HCT116 (cell line): ENCODE measurements at regions not wholly inside any gene's neighbourhood (a gene's known extent, or its start where the extent isn't known, plus 50 kb on each side); places are given as distances from the start of the nearest gene placed in this dataset.

Source experiments
- ATAC-seq: fragments of 200-7000 bp; cut with Tn5 transposase; 2 replicates; pipeline ENCODE4 v1.9.1; 2020; ENCODE audit warnings: mild to moderate bottlenecking, moderate library complexity
- BruUV-seq: library from RNA; stranded (reverse); fragments of 400-500 nt; replicated peaks from 2 replicates; lab custom pipeline; 2021; lab: Mats Ljungman, UMichigan
- CTCF ChIA-PET: fragments of 300-600 bp; sonication (Branson Sonifier 250); formaldehyde crosslinking; loops from one replicate; lab custom pipeline; 2021; ENCODE audit warnings: antibody characterized with exemption; lab: Charles Lee
- POLR2A ChIA-PET: fragments of 300-600, 350-600 bp; sonication (Branson Sonifier 250); formaldehyde crosslinking; loops from one replicate; lab custom pipeline; 2021; ENCODE audit warnings: antibody characterized with exemption; lab: Charles Lee
- RAD21 ChIA-PET, 2 experiments: fragments of 300-600 bp; sonication (Branson Sonifier 250); formaldehyde crosslinking; loops; one replicate each; lab custom pipeline; 2023; ENCODE audit warnings: low total read pairs in 2 of 2; ENCODE audit not compliant: uncharacterized antibody in 2 of 2, unreplicated experiment in 2 of 2, low non-redundant PET in 1 of 2; lab: Charles Lee
- DNase-seq: peaks from one replicate; pipeline ENCODE4 v3.0.0-alpha.2; 2010; ENCODE audit warnings: low read depth, low spot score
- H2AFZ ChIP-seq: fragments of 200-600 bp; shearing (Covaris generic), sonication (generic); 2 replicates; pipeline ENCODE4 v1.6.1; 2017; ENCODE audit warnings: low read depth, mixed run types, mixed read lengths, antibody characterized with exemption, low read length; ENCODE audit not compliant: poor library complexity, severe bottlenecking
- H3K27ac ChIP-seq: 2 replicates; pipeline ENCODE4 v1.5.1; 2012; ENCODE audit warnings: low read depth, low read length
- H3K27me3 ChIP-seq: fragments of 200-600 bp; sonication (generic); 2 replicates; pipeline ENCODE4 v1.6.1; 2016; ENCODE audit warnings: mixed run types, low read length, mixed read lengths; ENCODE audit not compliant: insufficient read depth
- H3K36me3 ChIP-seq, 2 experiments: fragments of 200-500 bp in 1 of 2; fragments of 200-600 bp in 1 of 2; sonication (Bioruptor generic) in 1 of 2; sonication (generic) in 1 of 2; 2 replicates each; pipeline versions ENCODE4 v1.5.1 to v1.6.1; 2014 to 2016; ENCODE audit warnings: low read length in 2 of 2, inconsistent platforms in 1 of 2, mixed read lengths in 1 of 2, mixed run types in 1 of 2; ENCODE audit not compliant: insufficient read depth in 2 of 2, control insufficient read depth in 1 of 2
- H3K4me1 ChIP-seq, 2 experiments: fragments of 200-600 bp in 1 of 2; sonication (generic) in 1 of 2; 2 replicates each; pipeline versions ENCODE4 v1.5.1 to v1.6.1; 2012 to 2017; ENCODE audit warnings: low read length in 2 of 2, inconsistent platforms in 1 of 2, mild to moderate bottlenecking in 1 of 2, mixed read lengths in 1 of 2, mixed run types in 1 of 2, moderate library complexity in 1 of 2; ENCODE audit not compliant: insufficient read depth in 2 of 2, control insufficient read depth in 1 of 2
- H3K4me2 ChIP-seq: fragments of 200-600 bp; sonication (generic); 2 replicates; pipeline ENCODE4 v1.6.1; 2017; ENCODE audit warnings: mixed run types, low read length, mixed read lengths
- H3K4me3 ChIP-seq, 2 experiments: fragments of 200-600 bp in 1 of 2; sonication (generic) in 1 of 2; replicated peaks in 1 of 2; 2 replicates each; pipeline ENCODE4 v1.5.1; 2011 to 2016; ENCODE audit warnings: low read length in 2 of 2, control low read depth in 1 of 2, low read depth in 1 of 2, mild to moderate bottlenecking in 1 of 2, mixed read lengths in 1 of 2, mixed run types in 1 of 2
- H3K79me2 ChIP-seq: fragments of 200-600 bp; sonication (generic); 2 replicates; pipeline ENCODE4 v1.6.1; 2017; ENCODE audit warnings: mild to moderate bottlenecking, mixed run types, low read length, moderate library complexity, mixed read lengths; ENCODE audit not compliant: insufficient read depth
- H3K9ac ChIP-seq: fragments of 200-600 bp; sonication (generic); 2 replicates; pipeline ENCODE4 v1.6.1; 2016; ENCODE audit warnings: low read length, mixed read lengths
- H3K9me2 ChIP-seq: fragments of 200-600 bp; sonication (generic), shearing (Covaris generic); 2 replicates; pipeline ENCODE4 v1.6.1; 2017; ENCODE audit warnings: mixed run types, mild to moderate bottlenecking, moderate library complexity; ENCODE audit not compliant: insufficient read depth
- H3K9me3 ChIP-seq, 2 experiments: fragments of 200-500 bp in 1 of 2; fragments of 200-600 bp in 1 of 2; sonication (Bioruptor generic) in 1 of 2; sonication (generic) in 1 of 2; 2 replicates each; pipeline ENCODE4 v1.6.1; 2014 to 2017; ENCODE audit warnings: low read length in 2 of 2, mixed read lengths in 2 of 2, inconsistent platforms in 1 of 2, low read depth in 1 of 2, mild to moderate bottlenecking in 1 of 2, mixed run types in 1 of 2, moderate library complexity in 1 of 2; ENCODE audit not compliant: control insufficient read depth in 1 of 2, insufficient read depth in 1 of 2
- H4K20me1 ChIP-seq: fragments of 200-600 bp; sonication (generic), shearing (Covaris generic); 2 replicates; pipeline ENCODE4 v1.6.1; 2017; ENCODE audit warnings: mixed run types, mild to moderate bottlenecking, moderate library complexity; ENCODE audit not compliant: insufficient read depth
- ATF3 ChIP-seq: IDR thresholded peaks from 2 replicates; pipeline ENCODE4 v1.6.1; 2012
- CBX3 ChIP-seq: IDR thresholded peaks from 2 replicates; pipeline ENCODE4 v1.6.1; 2012; ENCODE audit warnings: low read depth
- CEBPB ChIP-seq: IDR thresholded peaks from 2 replicates; pipeline ENCODE4 v1.6.1; 2012; ENCODE audit warnings: low read depth
- EGR1 ChIP-seq: IDR thresholded peaks from 2 replicates; pipeline ENCODE4 v1.6.1; 2012; ENCODE audit warnings: low read depth
- EZH2 ChIP-seq: fragments of 200-600 bp; sonication (generic); IDR thresholded peaks from 2 replicates; pipeline ENCODE4 v1.6.1; 2017; ENCODE audit warnings: antibody characterized with exemption, mixed run types
- EZH2phosphoT487 ChIP-seq: fragments of 200-600 bp; IDR thresholded peaks from 2 replicates; pipeline ENCODE4 v1.6.1; 2018; ENCODE audit warnings: antibody characterized with exemption, borderline replicate concordance
- JUND ChIP-seq: IDR thresholded peaks from 2 replicates; pipeline ENCODE4 v1.6.1; 2012
- POLR2AphosphoS5 ChIP-seq: IDR thresholded peaks from 2 replicates; pipeline ENCODE4 v1.6.1; 2011; ENCODE audit warnings: mild to moderate bottlenecking, low read depth, low read length, moderate library complexity
- REST ChIP-seq: IDR thresholded peaks from 2 replicates; pipeline ENCODE4 v1.6.1; 2012; ENCODE audit warnings: low read depth
- SIN3A ChIP-seq: IDR thresholded peaks from 2 replicates; pipeline ENCODE4 v1.6.1; 2012; ENCODE audit warnings: low read depth
- SP1 ChIP-seq: IDR thresholded peaks from 2 replicates; pipeline ENCODE4 v1.6.1; 2012; ENCODE audit warnings: low read depth
- TCF7L2 ChIP-seq: IDR thresholded peaks from 2 replicates; pipeline ENCODE4 v1.7.0; 2011; ENCODE audit warnings: borderline replicate concordance, inconsistent platforms; ENCODE audit not compliant: insufficient read depth, insufficient read length; ENCODE audit errors: extremely low read depth
- YY1 ChIP-seq: IDR thresholded peaks from 2 replicates; pipeline ENCODE4 v1.6.1; 2011; ENCODE audit warnings: low read length, low read depth, moderate library complexity, mild to moderate bottlenecking; ENCODE audit not compliant: insufficient replicate concordance; ENCODE audit errors: extremely low read depth
- ZFX ChIP-seq: fragments of 450-650 bp; IDR thresholded peaks from 2 replicates; pipeline ENCODE4 v1.6.1; 2017
- intact Hi-C: fragments of 100-400 bp; cut with micrococcal nuclease; formaldehyde crosslinking; loops from 2 replicates; pipeline ENCODE4 v1.10.0; 2022

- H3K9ac ChIP-seq: no peak overlapping the region
- no peak overlapping the region for H2AFZ ChIP-seq
- H3K27me3 ChIP-seq: peaks cover 10% of the 10 kb centered on the region; the same call in 1 of the 2 replicates
- no peak for DNase-seq
- CTCF ChIA-PET: no interaction called here
- POLR2A ChIA-PET: no interaction called here
- H3K36me3 ChIP-seq: no peaks in the 10 kb centered on the region
- no peaks in the 10 kb centered on the region for H3K79me2 ChIP-seq
- no peak overlapping the region for H3K4me2 ChIP-seq
- TF ChIP-seq ZFX (no peak), POLR2AphosphoS5 (no peak), EGR1 (no peak), SP1 (no peak), CBX3 (no peak), SIN3A (no peak), JUND (no peak), EZH2 (no peak), CEBPB (no peak), YY1 (no peak), EZH2phosphoT487 (no peak), ATF3 (no peak), REST (no peak), TCF7L2 (no peak)
- TF ChIP-seq, all 23 proteins: peak for 0
- H3K4me3 ChIP-seq: no peak overlapping the region
- RAD21 ChIA-PET: no interaction called here
- no peaks in the 10 kb centered on the region for H4K20me1 ChIP-seq
- ATAC-seq: no peak
- BruUV-seq: no TSS peak
- H3K4me1 ChIP-seq: no peaks in the 10 kb centered on the region
- H3K9me3 ChIP-seq: no peaks in the 10 kb centered on the region
- intact Hi-C loops: no loop called here
- no peak overlapping the region for H3K27ac ChIP-seq
- no peaks in the 10 kb centered on the region for H3K9me2 ChIP-seq
These were observed 355.7 kb downstream of the HAPSTR1 start for GRCh38 chr16:9447195-9447551.
